K562 (cell line): ENCODE measurements at regions not wholly inside any gene's neighbourhood (a gene's known extent, or its start where the extent isn't known, plus 50 kb on each side); places are given as distances from the start of the nearest gene placed in this dataset.

Experiments
- ATAC-seq: fragments of 200-7000 bp; cut with Tn5 transposase; 3 replicates; pipeline ENCODE4 v1.9.1; 2020; ENCODE audit warnings: moderate library complexity
- BruUV-seq: library from RNA; stranded (reverse); fragments of 400-500 nt; replicated peaks from 2 replicates; lab custom pipeline; 2021; lab: Mats Ljungman, UMichigan
- CTCF ChIA-PET: fragments of 300-600 bp; formaldehyde crosslinking; extraction: SDS; loops from one replicate; lab custom pipeline; 2021; ENCODE audit warnings: low intra/inter-chr PET ratio; lab: Yijun Ruan, JAX
- POLR2A ChIA-PET: fragments of 300-600, 350-650 bp; sonication (Branson Sonifier 250); formaldehyde crosslinking; extraction: SDS; loops from one replicate; lab custom pipeline; 2021; ENCODE audit warnings: antibody characterized with exemption, inconsistent platforms; lab: Yijun Ruan, JAX
- DNase-seq, 4 experiments: peaks; one replicate each; pipeline versions ENCODE4 v3.0.0 to v3.0.0-alpha.2; 2011 to 2018; ENCODE audit warnings: low spot score in 3 of 4, mixed read lengths in 3 of 4; ENCODE audit errors: extremely low read depth in 1 of 4
- FAIRE-seq: peaks from 2 replicates; lab custom pipeline; 2011; peaks lifted over from hg19 to GRCh38; lab: Jason Lieb, UNC
- H2AFZ ChIP-seq: 2 replicates; pipeline ENCODE4 v1.6.0; 2011; ENCODE audit warnings: low read depth, low read length, control low read depth, inconsistent platforms
- H3K27ac ChIP-seq: fragments of 200-600 bp; 3 replicates; pipeline ENCODE4 v1.8.0; 2011; ENCODE audit warnings: low read depth, mild to moderate bottlenecking, control low read depth, inconsistent platforms, low read length, moderate library complexity, mixed read lengths; ENCODE audit errors: extremely low read depth
- H3K27me3 ChIP-seq, 2 experiments: fragments of 300-600 bp in 1 of 2; 2 replicates in 1 of 2; 3 replicates in 1 of 2; pipeline versions ENCODE4 v1.6.0 to v1.8.0; 2011; ENCODE audit warnings: inconsistent platforms in 2 of 2, low read length in 2 of 2, mild to moderate bottlenecking in 1 of 2, mixed read lengths in 1 of 2, moderate library complexity in 1 of 2; ENCODE audit not compliant: control insufficient read depth in 2 of 2, insufficient read depth in 2 of 2
- H3K36me3 ChIP-seq: fragments of 300-600 bp; 3 replicates; pipeline ENCODE4 v1.8.0; 2011; ENCODE audit warnings: mild to moderate bottlenecking, low read length, inconsistent platforms; ENCODE audit not compliant: control insufficient read depth, insufficient read depth
- H3K4me1 ChIP-seq, 2 experiments: fragments of 200-600 bp in 1 of 2; replicated peaks in 1 of 2; 2 replicates in 1 of 2; 3 replicates in 1 of 2; pipeline versions ENCODE4 v1.5.1 to v1.8.0; 2011; ENCODE audit warnings: inconsistent platforms in 2 of 2, low read length in 2 of 2, mild to moderate bottlenecking in 1 of 2, mixed read lengths in 1 of 2, moderate library complexity in 1 of 2; ENCODE audit not compliant: control insufficient read depth in 2 of 2, insufficient read depth in 2 of 2
- H3K4me2 ChIP-seq: 2 replicates; pipeline ENCODE4 v1.6.1; 2011; ENCODE audit warnings: low read length, control low read depth, inconsistent platforms, mixed read lengths; ENCODE audit not compliant: insufficient read depth
- H3K4me3 ChIP-seq: fragments of 200-600 bp; sonication (generic), shearing (Covaris generic); 2 replicates; pipeline ENCODE4 v1.5.1; 2016; ENCODE audit warnings: control low read depth, inconsistent platforms
- H3K79me2 ChIP-seq: fragments of 200-600 bp; 3 replicates; pipeline ENCODE4 v1.8.0; 2011; ENCODE audit warnings: low read length, inconsistent platforms; ENCODE audit not compliant: control insufficient read depth, insufficient read depth
- H3K9ac ChIP-seq, 2 experiments: 2 replicates each; pipeline versions ENCODE4 v1.6.0 to v1.6.1; 2011; ENCODE audit warnings: low read depth in 2 of 2, low read length in 2 of 2, control low read depth in 1 of 2, inconsistent platforms in 1 of 2, mild to moderate bottlenecking in 1 of 2, mixed read lengths in 1 of 2; ENCODE audit not compliant: insufficient read depth in 1 of 2
- H3K9me1 ChIP-seq: one replicate; pipeline ENCODE4 v1.6.0; 2011; ENCODE audit warnings: inconsistent platforms, mild to moderate bottlenecking, low read length, moderate library complexity; ENCODE audit not compliant: control insufficient read depth, insufficient read depth
- H3K9me3 ChIP-seq: replicated peaks from 2 replicates; pipeline ENCODE4 v1.5.1; 2011; ENCODE audit warnings: low read depth, low read length, inconsistent platforms; ENCODE audit not compliant: control insufficient read depth, insufficient read depth
- H4K20me1 ChIP-seq: replicated peaks from 2 replicates; pipeline ENCODE4 v1.6.1; 2011; ENCODE audit warnings: low read length, inconsistent platforms, mixed read lengths; ENCODE audit not compliant: control insufficient read depth, insufficient read depth
- ATF1 ChIP-seq, 2 experiments: fragments of 450-650 bp in 1 of 2; IDR thresholded peaks; 2 replicates each; pipeline ENCODE4 v1.6.1; 2016; ENCODE audit warnings: missing compliant biosample characterization in 1 of 2, missing genetic modification characterization in 1 of 2
- BACH1 ChIP-seq: fragments of 200-800 bp; sonication (Bioruptor generic); IDR thresholded peaks from 2 replicates; pipeline ENCODE4 v1.6.1; 2016; ENCODE audit warnings: missing genetic modification characterization, missing compliant biosample characterization
- CTBP1 ChIP-seq: fragments of 450-650 bp; IDR thresholded peaks from 2 replicates; pipeline ENCODE4 v1.6.1; 2016; ENCODE audit warnings: borderline replicate concordance
- DMBX1 ChIP-seq: fragments of 250-450 bp; sonication (Bioruptor Pico); IDR thresholded peaks from 2 replicates; pipeline ENCODE4 v1.8.0; 2022; ENCODE audit warnings: inconsistent platforms, mild to moderate bottlenecking, moderate library complexity, borderline replicate concordance
- EP300 ChIP-seq: IDR thresholded peaks from 2 replicates; pipeline ENCODE4 v1.6.1; 2012; ENCODE audit warnings: low read length, improper control_type of control experiment
- KDM2B ChIP-seq: fragments of 250-450 bp; sonication (Bioruptor Pico); IDR thresholded peaks from 2 replicates; pipeline ENCODE4 v1.8.0; 2021; ENCODE audit warnings: mild to moderate bottlenecking, moderate library complexity
- POLR2A ChIP-seq: fragments of 450-650 bp; conservative IDR thresholded peaks from 2 replicates; pipeline ENCODE4 v1.6.1; 2016
- SRF ChIP-seq, 2 experiments: fragments of 250-450, 450-650 bp in 1 of 2; sonication (Bioruptor Pico) in 1 of 2; sonication (generic) in 1 of 2; formaldehyde crosslinking; IDR thresholded peaks; 2 replicates each; pipeline versions ENCODE4 v1.5.0 to v1.5.1; 2020 to 2022; ENCODE audit warnings: mild to moderate bottlenecking in 1 of 2, missing genetic modification reagents in 1 of 2
- SRSF7 ChIP-seq: fragments of 200-400 bp; formaldehyde crosslinking; optimal IDR thresholded peaks from 2 replicates; pipeline ENCODE3; 2017; ENCODE audit warnings: mild to moderate bottlenecking, low read depth, low read length
- TAF15 ChIP-seq: fragments of 200-400 bp; formaldehyde crosslinking; IDR thresholded peaks from 2 replicates; pipeline ENCODE4 v1.6.1; 2017; ENCODE audit warnings: mild to moderate bottlenecking, low read depth, low read length, moderate library complexity
- TEAD1 ChIP-seq, 2 experiments: fragments of 450-650 bp in 1 of 2; sonication (generic) in 1 of 2; formaldehyde crosslinking; IDR thresholded peaks; 2 replicates each; pipeline versions ENCODE4 v1.4.0 to v1.8.0; 2020 to 2022; ENCODE audit warnings: mild to moderate bottlenecking in 2 of 2, missing genetic modification reagents in 1 of 2
- XRCC5 ChIP-seq: fragments of 200-400 bp; formaldehyde crosslinking; IDR thresholded peaks from 2 replicates; pipeline ENCODE4 v1.6.1; 2017; ENCODE audit warnings: low read depth, mild to moderate bottlenecking, low read length
- ZNF140 ChIP-seq: fragments of 250-450 bp; sonication (Bioruptor Pico); IDR thresholded peaks from 2 replicates; pipeline ENCODE4 v1.8.0; 2021; ENCODE audit warnings: moderate library complexity, mild to moderate bottlenecking, inconsistent platforms
- ZNF507 ChIP-seq: conservative IDR thresholded peaks from 2 replicates; pipeline ENCODE4 v1.6.1; 2017; ENCODE audit warnings: missing genetic modification characterization, missing compliant biosample characterization
- WGBS: fragments of 100-300 bp; shearing (Covaris generic); methylation state at CpG from one replicate; pipeline ENCODE4 v1.1.6; 2016; ENCODE audit warnings: low coverage, mixed read lengths; ENCODE audit not compliant: insufficient coverage; ENCODE audit errors: missing lambda C conversion rate; 5-methylcytosine and 5-hydroxymethylcytosine counted together
- in situ Hi-C: fragments of 300-500 bp; cut with MboI; formaldehyde crosslinking; loops from 4 replicates; pipeline ENCODE4 v1.15.0; 2018; ENCODE audit warnings: inconsistent platforms, mixed read lengths
- intact Hi-C: fragments of 100-400 bp; cut with micrococcal nuclease; formaldehyde crosslinking; loops from 2 replicates; pipeline ENCODE4 v1.14.2; 2022
- TF ChIP-seq, protein P1 (sequence below): sonication (generic); formaldehyde crosslinking; IDR thresholded peaks from 2 replicates; pipeline ENCODE4 v1.9.0; 2022; ENCODE audit warnings: mild to moderate bottlenecking, missing genetic modification reagents
- TF ChIP-seq, protein P2 (sequence below): sonication (generic); formaldehyde crosslinking; IDR thresholded peaks from 2 replicates; pipeline ENCODE4 v1.8.0; 2023; ENCODE audit warnings: missing genetic modification reagents, mild to moderate bottlenecking, borderline replicate concordance

DNA sequence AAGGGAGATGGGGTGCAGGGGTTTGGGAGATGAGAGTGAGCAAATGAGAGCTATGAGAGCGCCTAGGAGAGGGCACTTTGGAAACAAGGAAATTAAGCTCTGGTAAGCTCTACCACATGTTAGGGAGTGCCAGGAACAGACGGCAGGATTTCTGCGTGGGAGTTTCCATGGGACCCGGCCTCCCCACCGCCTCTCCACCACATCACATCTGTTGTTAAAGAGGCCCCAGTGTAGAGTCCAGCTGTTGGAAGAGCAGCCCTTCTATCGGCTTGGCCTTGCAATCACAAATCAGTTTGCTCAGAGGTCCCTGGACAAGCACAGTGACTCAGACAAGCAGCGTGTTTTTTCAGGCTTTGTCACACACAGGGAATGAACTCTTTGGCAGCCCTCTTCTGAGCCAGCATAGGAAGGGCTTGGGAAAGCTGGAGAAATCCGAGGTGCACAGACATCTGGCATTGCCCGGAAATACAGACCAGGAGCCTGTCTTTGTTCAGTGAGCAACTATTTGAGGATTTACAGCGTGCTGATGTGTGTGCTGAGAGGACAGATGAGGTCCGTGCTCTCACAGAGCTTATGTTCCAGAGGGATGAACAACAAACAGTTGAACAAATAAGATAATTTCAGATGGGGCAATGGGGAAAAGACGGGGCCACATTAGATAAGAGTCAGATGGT, 370.6 kb upstream of the PROK2 start:
- FAIRE-seq (peak; percentile 91), ATAC-seq (peak; percentile 71), DNase-seq (peak; percentile 53 to 71 (median 58))
- Histone ChIP-seq H3K4me1 (peaks cover 9 to 53% of the 10 kb centered on the region in 2 experiments; a peak in 4 of 5 replicates), H3K27me3 (no peaks in the 10 kb centered on the region), H3K9me1 (no peaks in the 10 kb centered on the region), H3K4me2 (peak overlapping the region; percentile 68), H3K79me2 (no peaks in the 10 kb centered on the region; the same call in 2 of the 3 replicates), H2AFZ (peak overlapping the region; percentile 82), H3K4me3 (no peak overlapping the region), H3K9ac (peak overlapping the region; percentile 46 to 48; a peak in 3 of 4 replicates), H3K36me3 (no peaks in the 10 kb centered on the region), H4K20me1 (no peaks in the 10 kb centered on the region), H3K27ac (peak overlapping the region; percentile 75; the same call in 2 of the 3 replicates), H3K9me3 (peaks cover 2% of the 10 kb centered on the region; the same call in 1 of the 2 replicates)
- ChIA-PET CTCF (no interaction called here), POLR2A (interaction anchor here (0.8 to 1.2 kb wide), 3 partner anchors 8 to 156 kb away, joined by 3 to 5 read pairs (median 4); no protein-coding TSS in a partner anchor)
- 9% methylated on average over 12 of the region's 12 CpGs for WGBS
- intact Hi-C loops (no loop called here), in situ Hi-C loops (no loop called here)
- BruUV-seq: no TSS peak
- no peak for TF ChIP-seq SRSF7
- peak; percentile 38 for TF ChIP-seq EP300
- TF ChIP-seq CTBP1: peak; percentile 21; the same call in 1 of the 2 replicates
- TF ChIP-seq DMBX1 (CRISPR knock-in tag): peak; percentile 79; the same call in 1 of the 2 replicates
- no peak for TF ChIP-seq XRCC5
- no peak for TF ChIP-seq SRF (CRISPR knock-in tag; IDR thresholded peaks at IDR 0.05)
- TF ChIP-seq TAF15: no peak
- TF ChIP-seq, protein P1, sequence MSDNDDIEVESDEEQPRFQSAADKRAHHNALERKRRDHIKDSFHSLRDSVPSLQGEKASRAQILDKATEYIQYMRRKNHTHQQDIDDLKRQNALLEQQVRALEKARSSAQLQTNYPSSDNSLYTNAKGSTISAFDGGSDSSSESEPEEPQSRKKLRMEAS (CRISPR knock-in tag): peak; percentile 32; the same call in 1 of the 2 replicates
- TF ChIP-seq ZNF507 (tag): no peak
- no peak for TF ChIP-seq ATF1 (CRISPR knock-in tag; IDR thresholded peaks at IDR 0.05)
- TF ChIP-seq ATF1 (tag; IDR thresholded peaks at IDR 0.05): peak; percentile 49; the same call in 1 of the 2 replicates
- TF ChIP-seq TEAD1 (CRISPR knock-in tag; IDR thresholded peaks at IDR 0.05): no peak
- TF ChIP-seq, protein P2, sequence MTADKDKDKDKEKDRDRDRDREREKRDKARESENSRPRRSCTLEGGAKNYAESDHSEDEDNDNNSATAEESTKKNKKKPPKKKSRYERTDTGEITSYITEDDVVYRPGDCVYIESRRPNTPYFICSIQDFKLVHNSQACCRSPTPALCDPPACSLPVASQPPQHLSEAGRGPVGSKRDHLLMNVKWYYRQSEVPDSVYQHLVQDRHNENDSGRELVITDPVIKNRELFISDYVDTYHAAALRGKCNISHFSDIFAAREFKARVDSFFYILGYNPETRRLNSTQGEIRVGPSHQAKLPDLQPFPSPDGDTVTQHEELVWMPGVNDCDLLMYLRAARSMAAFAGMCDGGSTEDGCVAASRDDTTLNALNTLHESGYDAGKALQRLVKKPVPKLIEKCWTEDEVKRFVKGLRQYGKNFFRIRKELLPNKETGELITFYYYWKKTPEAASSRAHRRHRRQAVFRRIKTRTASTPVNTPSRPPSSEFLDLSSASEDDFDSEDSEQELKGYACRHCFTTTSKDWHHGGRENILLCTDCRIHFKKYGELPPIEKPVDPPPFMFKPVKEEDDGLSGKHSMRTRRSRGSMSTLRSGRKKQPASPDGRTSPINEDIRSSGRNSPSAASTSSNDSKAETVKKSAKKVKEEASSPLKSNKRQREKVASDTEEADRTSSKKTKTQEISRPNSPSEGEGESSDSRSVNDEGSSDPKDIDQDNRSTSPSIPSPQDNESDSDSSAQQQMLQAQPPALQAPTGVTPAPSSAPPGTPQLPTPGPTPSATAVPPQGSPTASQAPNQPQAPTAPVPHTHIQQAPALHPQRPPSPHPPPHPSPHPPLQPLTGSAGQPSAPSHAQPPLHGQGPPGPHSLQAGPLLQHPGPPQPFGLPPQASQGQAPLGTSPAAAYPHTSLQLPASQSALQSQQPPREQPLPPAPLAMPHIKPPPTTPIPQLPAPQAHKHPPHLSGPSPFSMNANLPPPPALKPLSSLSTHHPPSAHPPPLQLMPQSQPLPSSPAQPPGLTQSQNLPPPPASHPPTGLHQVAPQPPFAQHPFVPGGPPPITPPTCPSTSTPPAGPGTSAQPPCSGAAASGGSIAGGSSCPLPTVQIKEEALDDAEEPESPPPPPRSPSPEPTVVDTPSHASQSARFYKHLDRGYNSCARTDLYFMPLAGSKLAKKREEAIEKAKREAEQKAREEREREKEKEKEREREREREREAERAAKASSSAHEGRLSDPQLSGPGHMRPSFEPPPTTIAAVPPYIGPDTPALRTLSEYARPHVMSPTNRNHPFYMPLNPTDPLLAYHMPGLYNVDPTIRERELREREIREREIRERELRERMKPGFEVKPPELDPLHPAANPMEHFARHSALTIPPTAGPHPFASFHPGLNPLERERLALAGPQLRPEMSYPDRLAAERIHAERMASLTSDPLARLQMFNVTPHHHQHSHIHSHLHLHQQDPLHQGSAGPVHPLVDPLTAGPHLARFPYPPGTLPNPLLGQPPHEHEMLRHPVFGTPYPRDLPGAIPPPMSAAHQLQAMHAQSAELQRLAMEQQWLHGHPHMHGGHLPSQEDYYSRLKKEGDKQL (CRISPR knock-in tag): no peak
- TF ChIP-seq BACH1 (tag): peak; percentile 74; the same call in 1 of the 2 replicates
- no peak for TF ChIP-seq ZNF140 (CRISPR knock-in tag)
- TF ChIP-seq KDM2B (CRISPR knock-in tag): no peak
- TF ChIP-seq POLR2A: no peak
